OCI-LY7 (cell line): ENCODE measurements at regions not wholly inside any gene's neighbourhood (a gene's known extent, or its start where the extent isn't known, plus 50 kb on each side); places are given as distances from the start of the nearest gene placed in this dataset.

Experiments
- BruUV-seq: library from RNA; stranded (reverse); fragments of 400-500 nt; replicated peaks from 2 replicates; lab custom pipeline; 2021; lab: Mats Ljungman, UMichigan
- CTCF ChIA-PET: fragments of 300-600 bp; sonication (Branson Sonifier 250); formaldehyde crosslinking; loops from one replicate; lab custom pipeline; 2022; ENCODE audit warnings: antibody characterized with exemption; ENCODE audit not compliant: unreplicated experiment; lab: Charles Lee
- POLR2A ChIA-PET: fragments of 300-600 bp; sonication (Branson Sonifier 250); formaldehyde crosslinking; loops from one replicate; lab custom pipeline; 2022; ENCODE audit warnings: antibody characterized with exemption; lab: Charles Lee
- DNase-seq: peaks from one replicate; pipeline ENCODE4 v3.0.0-alpha.2; 2015; ENCODE audit warnings: low spot score
- H2AFZ ChIP-seq: fragments of 200-600 bp; sonication (generic), shearing (Covaris generic); 2 replicates; pipeline ENCODE4 v1.6.1; 2014; ENCODE audit warnings: mild to moderate bottlenecking, antibody characterized with exemption, low read length, moderate library complexity
- H3K27ac ChIP-seq: fragments of 200-600 bp; sonication (generic); 2 replicates; pipeline ENCODE4 v1.5.1; 2014; ENCODE audit warnings: mixed run types, low read depth, mild to moderate bottlenecking, moderate library complexity, low read length, inconsistent platforms; ENCODE audit not compliant: poor library complexity, severe bottlenecking
- H3K36me3 ChIP-seq: fragments of 200-600 bp; sonication (generic); 2 replicates; pipeline ENCODE4 v1.6.1; 2014; ENCODE audit warnings: mild to moderate bottlenecking, antibody characterized with exemption, low read length, moderate library complexity, mixed read lengths; ENCODE audit not compliant: insufficient read depth
- H3K4me1 ChIP-seq: fragments of 200-600 bp; sonication (generic); 2 replicates; pipeline ENCODE4 v1.5.1; 2014; ENCODE audit warnings: mild to moderate bottlenecking, low read length; ENCODE audit not compliant: insufficient read depth, poor library complexity, severe bottlenecking
- H3K4me2 ChIP-seq: fragments of 200-600 bp; sonication (generic); 2 replicates; pipeline ENCODE4 v1.6.1; 2014; ENCODE audit warnings: mild to moderate bottlenecking, low read length
- H3K4me3 ChIP-seq: fragments of 200-600 bp; sonication (generic); 2 replicates; pipeline ENCODE4 v1.5.1; 2014; ENCODE audit warnings: mild to moderate bottlenecking, low read depth, low read length; ENCODE audit not compliant: poor library complexity, severe bottlenecking
- H3K79me2 ChIP-seq: fragments of 200-600 bp; sonication (generic); 2 replicates; pipeline ENCODE4 v1.6.1; 2016; ENCODE audit warnings: low read depth, mild to moderate bottlenecking, low read length, moderate library complexity, mixed read lengths; ENCODE audit not compliant: insufficient read depth
- H3K9me2 ChIP-seq: fragments of 200-600 bp; sonication (generic); 2 replicates; pipeline ENCODE4 v1.6.1; 2016; ENCODE audit warnings: mild to moderate bottlenecking, low read length, mixed read lengths; ENCODE audit not compliant: insufficient read depth
- H3K9me3 ChIP-seq: fragments of 200-600 bp; sonication (generic); 2 replicates; pipeline ENCODE4 v1.6.1; 2014; ENCODE audit warnings: mild to moderate bottlenecking, mixed run types, low read length, mixed read lengths
- H4K20me1 ChIP-seq: fragments of 200-600 bp; sonication (generic); 2 replicates; pipeline ENCODE4 v1.6.1; 2014; ENCODE audit warnings: mild to moderate bottlenecking, antibody characterized with exemption, low read length, moderate library complexity, mixed read lengths; ENCODE audit not compliant: insufficient read depth
- CTCF ChIP-seq: fragments of 200-600 bp; sonication (generic); conservative IDR thresholded peaks from 2 replicates; pipeline ENCODE4 v1.5.1; 2014; ENCODE audit warnings: mild to moderate bottlenecking, antibody characterized with exemption, low read length, moderate library complexity, mixed read lengths
- EZH2phosphoT487 ChIP-seq: fragments of 200-600 bp; sonication (generic); IDR thresholded peaks from 2 replicates; pipeline ENCODE4 v1.6.1; 2018; ENCODE audit warnings: low read depth, borderline replicate concordance, mild to moderate bottlenecking, mixed run types, antibody characterized with exemption, low read length, moderate library complexity, mixed read lengths
- intact Hi-C: fragments of 100-400 bp; cut with micrococcal nuclease; formaldehyde crosslinking; loops from one replicate; pipeline ENCODE4 v1.10.0; 2022; ENCODE audit not compliant: unreplicated experiment

GRCh38 chr18:72181241-72181764 is 362.8 kb downstream of the CBLN2 start:
- H3K27ac ChIP-seq: no peak overlapping the region
- H3K4me2 ChIP-seq: no peak overlapping the region
- H3K79me2 ChIP-seq: no peaks in the 10 kb centered on the region
- ChIA-PET CTCF (no interaction called here), POLR2A (interaction anchor here (0.8 kb wide), 1 partner anchor 180 kb away, joined by 8 read pairs; no protein-coding TSS in a partner anchor)
- no peaks in the 10 kb centered on the region for H3K9me2 ChIP-seq
- BruUV-seq: no TSS peak
- no peak overlapping the region for H2AFZ ChIP-seq
- TF ChIP-seq CTCF: no peak
- TF ChIP-seq EZH2phosphoT487: no peak
- no peaks in the 10 kb centered on the region for H3K4me1 ChIP-seq
- no peak overlapping the region for H3K4me3 ChIP-seq
- intact Hi-C loops: no loop called here
- no peaks in the 10 kb centered on the region for H4K20me1 ChIP-seq
- no peaks in the 10 kb centered on the region for H3K9me3 ChIP-seq
- DNase-seq: peak; percentile 8
- H3K36me3 ChIP-seq: no peaks in the 10 kb centered on the region

- no peaks in the 10 kb centered on the region for H3K79me2 ChIP-seq
- intact Hi-C loops: no loop called here
- no peak for DNase-seq
- H3K9me3 ChIP-seq: no peaks in the 10 kb centered on the region
- H3K9me2 ChIP-seq: no peaks in the 10 kb centered on the region
- BruUV-seq: no TSS peak
- H3K36me3 ChIP-seq: no peaks in the 10 kb centered on the region
- POLR2A ChIA-PET: interaction anchor here (0.8 kb wide), 1 partner anchor 179 kb away, joined by 8 read pairs; no protein-coding TSS in a partner anchor
- no peak overlapping the region for H3K4me3 ChIP-seq
- CTCF ChIA-PET: no interaction called here
- no peak overlapping the region for H3K27ac ChIP-seq
- no peak for TF ChIP-seq EZH2phosphoT487
- no peak for TF ChIP-seq CTCF
- no peak overlapping the region for H2AFZ ChIP-seq
- H3K4me2 ChIP-seq: no peak overlapping the region
- H3K4me1 ChIP-seq: no peaks in the 10 kb centered on the region
- no peaks in the 10 kb centered on the region for H4K20me1 ChIP-seq
These were observed 363.5 kb downstream of the CBLN2 start for GRCh38 chr18:72180689-72181088.

GRCh38 chr18:72174972-72175649 is 369.0 kb downstream of the CBLN2 start:
- no peak overlapping the region for H2AFZ ChIP-seq
- ChIA-PET CTCF (no interaction called here), POLR2A (no interaction called here)
- no peak overlapping the region for H3K27ac ChIP-seq
- no peaks in the 10 kb centered on the region for H4K20me1 ChIP-seq
- H3K9me2 ChIP-seq: no peaks in the 10 kb centered on the region
- H3K4me2 ChIP-seq: no peak overlapping the region
- no peak for TF ChIP-seq EZH2phosphoT487
- no peak for TF ChIP-seq CTCF
- no peaks in the 10 kb centered on the region for H3K36me3 ChIP-seq
- H3K4me3 ChIP-seq: no peak overlapping the region
- H3K4me1 ChIP-seq: no peaks in the 10 kb centered on the region
- no peaks in the 10 kb centered on the region for H3K9me3 ChIP-seq
- BruUV-seq: no TSS peak
- no peaks in the 10 kb centered on the region for H3K79me2 ChIP-seq
- DNase-seq: no peak
- intact Hi-C loops: no loop called here
